Limb (tissue), 2 donors: ENCODE measurements at regions not wholly inside any gene's neighbourhood (a gene's known extent, or its start where the extent isn't known, plus 50 kb on each side); places are given as distances from the start of the nearest gene placed in this dataset.
A peak's percentile ranks its signal among the peaks of the same experiment; 100 is the strongest.

Experiments
- DNase-seq, 2 donors: peaks; one replicate each; pipeline ENCODE4 v3.0.0-alpha.2; 2016; ENCODE audit errors: extremely low spot score in 2 of 2

DNA sequence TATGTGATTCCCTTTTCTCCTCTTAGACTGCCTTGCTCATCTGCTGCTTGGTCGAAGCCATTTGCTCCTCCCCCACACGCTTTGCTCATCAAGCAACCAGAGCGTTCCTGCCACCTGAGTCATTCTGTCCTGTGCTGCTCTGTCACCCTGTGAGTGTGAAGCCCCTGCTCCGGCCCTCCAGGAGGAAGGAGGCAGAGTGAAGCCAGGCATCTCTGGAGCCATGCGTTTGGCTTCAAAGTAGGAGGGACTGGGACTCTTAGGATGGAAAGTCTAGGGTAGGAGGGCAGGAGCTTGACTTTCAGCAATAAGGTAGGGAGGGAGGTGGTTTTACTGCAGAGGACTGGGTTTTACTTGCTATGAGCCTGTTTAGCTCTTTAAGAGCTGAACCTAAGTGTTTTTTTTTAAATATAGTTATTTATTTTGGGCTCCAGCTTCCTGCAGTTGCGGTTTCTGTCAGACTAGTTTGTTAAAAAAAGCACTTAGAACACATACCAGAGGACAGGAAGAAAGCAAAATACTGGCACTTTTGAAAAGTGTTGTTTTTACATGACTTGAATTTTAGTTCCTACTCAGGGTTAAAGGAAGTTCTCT lies 63.6 kb downstream of the SPINK2 start:
- DNase-seq = peak in 1 of 2 donors; percentile 32

DNA sequence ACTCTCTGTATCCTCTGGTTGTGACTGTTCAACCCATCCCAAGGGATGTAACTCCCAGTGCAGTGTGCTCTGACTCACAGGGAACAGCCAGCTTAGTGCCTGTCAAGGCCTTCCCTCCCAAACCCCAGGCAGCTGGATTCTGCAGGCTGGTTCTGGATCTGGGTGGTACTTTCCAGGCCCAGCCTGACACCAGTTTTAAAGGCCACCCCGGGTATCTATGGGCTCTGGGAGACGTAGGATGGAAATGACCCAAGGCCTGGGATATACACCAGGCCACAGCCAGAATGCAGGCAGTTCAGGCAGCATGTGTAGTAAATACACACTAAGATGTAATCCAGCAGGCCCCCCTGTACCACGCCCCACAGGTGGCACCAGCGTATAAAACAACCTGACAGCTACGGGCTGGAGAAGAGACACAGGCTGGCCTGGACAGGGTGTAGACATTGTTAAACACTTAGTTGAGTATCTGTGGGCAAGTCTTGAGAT lies 64.2 kb downstream of the SPINK2 start:
- DNase-seq = no peak

DNA sequence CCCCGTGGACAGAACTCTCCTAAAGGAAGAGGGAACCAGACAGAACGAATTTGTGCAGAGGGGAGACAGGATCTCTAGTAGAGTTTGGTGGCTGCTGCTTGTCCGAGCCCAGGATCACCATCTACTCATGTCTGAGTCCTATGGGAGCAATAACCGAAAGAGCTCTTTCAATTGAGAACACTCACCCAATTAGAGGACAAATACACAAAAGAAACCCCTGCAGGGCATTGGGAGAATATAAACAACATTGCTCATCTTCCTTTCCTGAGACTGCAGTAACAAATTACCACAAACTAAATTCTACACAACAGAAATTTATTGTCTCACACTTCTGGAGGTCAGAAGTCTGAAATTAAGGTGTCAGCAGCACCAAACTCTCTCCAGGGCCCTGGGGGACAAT lies 65.6 kb downstream of the SPINK2 start:
- no peak for DNase-seq

DNA sequence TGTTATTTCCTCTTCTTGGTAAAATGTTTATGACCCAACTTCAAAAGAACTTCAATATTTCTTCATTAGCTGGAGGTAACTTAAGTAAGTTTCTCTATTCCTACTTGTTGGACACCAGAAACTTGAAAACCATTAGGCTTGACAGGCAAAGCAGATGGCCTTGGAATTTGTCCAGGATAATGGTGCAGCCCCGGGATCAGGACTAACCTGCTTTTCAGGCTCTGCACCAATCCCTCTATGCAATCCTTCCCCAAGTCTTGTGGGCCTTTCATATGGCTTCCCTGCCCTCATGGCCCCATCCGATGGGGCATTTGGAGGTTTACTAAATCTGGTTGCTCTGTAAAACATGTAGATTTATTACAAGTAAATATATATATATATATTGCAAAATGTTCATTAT lies 68.5 kb downstream of the SPINK2 start:
- no peak for DNase-seq

DNA sequence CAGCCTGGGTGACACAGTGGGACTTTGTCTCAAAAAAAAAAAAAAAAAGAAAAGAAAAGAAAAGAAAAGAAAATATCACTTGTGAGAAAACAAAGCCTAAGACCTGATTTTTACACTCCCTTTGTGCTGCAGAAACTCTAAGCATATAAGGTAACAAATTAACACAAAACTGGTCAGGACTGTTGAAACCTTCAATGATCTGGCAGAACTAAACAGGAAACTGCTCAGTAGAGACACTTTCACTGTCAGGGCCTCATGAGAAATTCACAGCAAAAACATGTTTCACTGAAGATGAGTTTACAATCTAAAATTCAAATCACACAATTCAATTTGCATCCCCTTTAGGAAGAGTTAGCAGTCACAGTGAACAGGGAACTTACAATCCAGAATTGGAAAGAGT lies 69.1 kb upstream of the HOPX start:
- DNase-seq = no peak

DNA sequence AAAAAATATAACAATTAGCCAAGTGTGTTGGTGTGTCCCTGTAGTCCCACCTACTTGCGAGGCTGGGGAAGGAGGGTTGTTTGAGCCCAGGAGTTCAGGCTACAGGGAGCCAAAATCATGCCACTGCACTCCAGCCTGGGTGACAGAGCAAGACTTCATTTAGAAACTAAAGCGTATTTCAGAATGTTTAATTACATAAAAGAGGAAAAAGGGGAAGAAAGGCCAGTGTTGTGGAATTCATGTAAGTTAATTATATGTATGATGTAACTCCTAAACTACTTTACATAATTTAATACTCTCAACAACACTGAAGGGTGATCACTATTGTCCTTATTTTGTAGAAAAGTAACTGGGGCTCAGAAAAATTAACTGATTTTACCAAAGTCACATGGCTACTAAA lies 67.2 kb upstream of the HOPX start:
- no peak for DNase-seq

DNA sequence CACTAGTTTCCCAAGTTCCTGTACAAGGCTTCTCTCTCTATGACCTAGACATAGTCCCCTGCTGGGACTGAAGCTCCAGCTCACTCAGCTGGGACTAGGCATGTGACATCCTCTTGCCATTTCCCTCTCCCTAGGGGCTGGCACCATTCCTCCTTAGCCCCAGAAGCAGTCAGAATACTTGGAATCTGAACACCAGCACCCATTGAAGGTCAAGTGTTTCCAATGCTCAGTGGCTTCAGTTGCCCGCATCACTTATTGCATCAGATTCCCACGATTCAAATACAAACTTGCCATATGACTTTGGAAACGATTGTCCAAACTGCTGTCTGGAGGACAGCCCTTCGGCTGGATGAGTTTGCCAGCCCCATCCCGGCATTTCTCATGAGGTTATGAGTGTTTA lies 65.5 kb upstream of the HOPX start:
- DNase-seq = no peak

DNA sequence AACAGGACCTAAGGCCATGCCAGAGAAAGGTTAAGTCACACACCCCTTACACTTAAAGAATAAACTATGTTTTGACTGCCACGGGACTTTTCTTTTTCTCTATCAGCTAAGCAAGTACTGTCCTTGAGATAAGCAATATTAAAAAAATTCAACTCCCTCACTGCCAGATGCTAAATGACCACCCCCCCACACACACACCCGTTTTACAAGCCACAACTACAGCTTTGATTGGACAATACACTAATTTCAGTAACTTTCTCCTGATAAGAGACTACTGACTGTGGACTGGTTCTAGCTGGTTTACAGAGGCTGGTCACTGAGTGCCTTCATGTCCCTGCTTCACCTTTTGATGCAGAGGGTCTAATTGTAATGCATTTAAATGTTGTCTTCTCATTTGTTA lies 63.9 kb upstream of the HOPX start:
- no peak for DNase-seq

DNA sequence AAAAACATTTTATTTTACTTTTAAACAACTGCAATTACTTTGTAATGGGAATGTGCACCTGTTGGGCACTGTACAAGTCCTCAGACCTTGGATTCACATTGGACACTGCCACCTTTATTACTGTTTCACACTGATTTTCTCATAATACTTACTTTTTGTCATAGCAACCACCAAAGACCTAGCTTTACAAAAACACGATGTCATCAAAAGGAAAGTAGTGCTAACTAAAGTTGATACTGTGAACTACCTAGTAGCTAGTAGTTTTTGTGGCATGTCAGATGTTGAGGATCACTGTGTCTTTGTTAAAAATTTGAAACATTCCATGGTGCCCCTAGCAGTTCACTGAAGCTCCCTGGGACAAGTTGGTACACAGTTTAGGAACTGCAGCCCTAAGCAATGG lies 62.9 kb upstream of the HOPX start:
- no peak for DNase-seq

DNA sequence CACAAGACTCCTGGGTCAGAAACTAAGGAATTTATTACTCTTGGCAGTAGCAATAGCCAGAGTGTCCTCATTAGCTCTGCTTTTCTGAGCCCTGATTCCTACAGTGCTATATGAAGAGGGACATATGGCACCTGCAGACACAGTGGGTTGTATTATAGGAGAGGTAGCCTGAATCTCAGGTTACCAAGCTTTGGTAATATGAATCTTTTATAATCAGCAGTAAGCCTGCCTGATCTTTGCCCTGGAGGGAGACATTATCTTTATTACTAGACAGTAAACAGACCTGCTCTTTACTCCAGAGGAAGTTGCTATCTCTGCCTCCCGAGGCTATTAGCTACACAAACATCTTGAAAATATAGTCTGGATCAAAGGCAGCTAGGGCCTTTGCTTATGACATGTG lies 62.5 kb upstream of the HOPX start:
- no peak for DNase-seq

DNA sequence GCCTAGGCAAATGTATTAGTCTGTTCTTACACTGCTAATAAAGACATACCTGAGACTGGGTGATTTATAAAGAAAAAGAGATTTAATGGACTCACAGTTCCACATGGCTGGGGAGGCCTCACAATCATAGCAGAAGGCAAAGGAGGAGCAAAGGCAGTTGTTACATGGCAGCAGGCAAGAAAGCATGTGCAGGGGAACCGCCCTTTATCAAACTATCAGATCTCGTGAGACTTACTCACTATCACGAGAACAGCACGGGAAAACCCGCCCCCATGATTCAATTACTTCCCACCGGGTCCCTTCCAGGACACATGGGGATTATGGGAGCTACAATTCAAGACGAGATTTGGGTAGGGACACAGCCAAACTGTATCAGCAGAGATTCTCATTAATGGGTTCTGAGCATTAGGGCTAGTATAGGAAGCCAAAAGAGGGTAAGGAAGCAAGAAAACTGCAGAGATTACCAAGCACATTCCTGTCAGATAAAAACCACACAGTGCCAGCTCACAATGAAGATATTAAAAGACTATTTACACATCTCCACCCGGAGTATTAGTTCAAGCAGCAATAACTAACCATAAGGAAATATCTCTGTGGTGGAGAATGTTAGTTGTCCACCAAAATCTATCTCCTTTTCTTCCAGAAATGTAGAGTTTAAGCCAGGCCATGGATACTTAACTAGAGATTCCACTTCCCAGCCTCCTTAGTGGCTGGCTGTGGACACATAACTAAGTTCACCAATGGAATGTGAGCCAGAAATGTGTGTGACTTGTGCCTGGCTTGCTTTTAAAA lies 61.2 kb upstream of the HOPX start:
- DNase-seq = no peak

DNA sequence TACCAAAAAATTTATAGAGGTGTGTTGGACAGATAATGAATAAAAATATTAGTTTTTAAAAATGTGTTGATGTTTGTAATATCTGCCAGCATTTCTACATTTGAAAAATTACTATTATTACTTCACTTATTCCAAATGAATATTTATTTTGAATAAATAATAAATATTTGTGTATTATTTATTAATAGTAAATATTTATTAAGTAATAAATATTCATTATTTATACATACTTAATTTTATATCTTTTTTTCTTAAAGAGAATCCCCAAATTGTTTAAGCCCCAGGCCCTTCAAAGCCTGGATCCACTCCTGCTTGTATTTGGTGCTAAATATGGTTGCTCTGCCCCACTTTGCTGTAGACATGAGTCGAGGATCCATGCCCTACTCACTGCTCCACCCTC lies 60.5 kb upstream of the HOPX start:
- no peak for DNase-seq

DNA sequence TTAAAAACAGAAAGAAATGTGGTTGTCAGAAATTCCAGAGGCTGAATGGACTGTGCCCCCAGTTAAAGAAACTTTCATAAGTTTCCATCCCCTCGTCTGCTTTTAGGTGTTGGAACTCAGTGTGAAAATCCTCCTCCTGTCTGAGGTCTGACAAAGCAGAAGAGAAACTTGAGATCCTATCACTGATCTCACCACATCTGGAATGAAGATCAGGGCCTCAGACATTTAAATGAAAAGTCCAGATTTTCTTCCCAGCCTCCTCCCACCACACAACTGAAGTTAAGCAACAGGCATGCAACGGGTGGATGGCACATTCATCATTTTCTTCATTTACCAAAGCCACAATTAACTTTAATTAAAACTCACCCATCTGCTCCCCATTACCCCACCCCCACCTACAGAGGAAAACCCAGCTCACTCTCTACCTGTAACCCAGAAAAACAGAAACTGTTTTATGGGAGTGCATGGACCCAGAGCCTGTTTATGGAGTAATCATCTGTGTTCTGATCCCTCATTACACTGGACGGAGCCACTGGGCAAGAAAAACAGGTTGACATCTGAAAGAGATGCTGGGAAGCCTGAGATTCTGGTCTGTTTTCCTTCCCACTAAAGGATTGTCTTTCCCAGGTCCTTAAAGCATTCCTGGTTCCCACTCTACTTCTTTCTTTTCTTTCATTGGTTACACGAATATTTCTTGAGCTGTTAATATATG lies 58.1 kb upstream of the HOPX start:
- DNase-seq = peak in 1 of 2 donors; percentile 30

DNA sequence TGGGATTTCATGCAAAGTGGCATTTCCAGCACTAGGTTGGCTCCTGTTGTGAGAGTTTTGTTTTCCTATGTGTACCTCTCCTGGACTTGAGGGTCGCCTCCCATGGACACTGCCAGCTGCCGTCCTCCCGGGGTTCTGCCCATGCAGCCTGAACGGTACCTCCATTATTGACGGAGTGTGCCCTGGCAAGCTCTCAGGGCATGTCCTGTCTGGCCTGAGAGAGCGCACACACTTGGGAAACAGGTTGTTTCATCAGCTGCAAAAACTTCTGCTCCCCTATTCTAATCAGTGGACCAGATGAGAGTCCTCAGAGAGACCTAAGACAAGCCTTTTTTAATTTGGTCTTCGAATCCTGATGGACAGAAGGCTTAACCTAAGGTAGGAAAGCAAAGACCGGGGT lies 56.6 kb upstream of the HOPX start:
- no peak for DNase-seq

DNA sequence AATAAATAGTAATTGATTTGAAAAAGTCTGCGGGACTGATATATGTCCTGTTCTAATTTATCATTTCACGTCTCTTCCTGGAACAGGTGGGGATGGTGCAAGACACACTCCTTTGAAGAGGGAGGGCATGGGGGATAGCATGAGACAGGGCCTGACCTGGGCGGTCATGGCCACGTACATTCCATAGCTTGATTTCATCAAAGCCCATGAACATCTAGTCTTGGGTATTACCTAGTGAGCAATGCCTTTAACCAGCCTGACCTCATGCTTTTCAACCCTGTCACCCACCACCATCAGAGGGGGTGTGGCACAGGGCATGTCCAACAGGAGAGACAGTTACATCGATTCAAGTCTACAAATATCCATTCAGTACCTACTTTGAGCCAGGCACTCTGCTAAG lies 52.3 kb upstream of the HOPX start:
- DNase-seq = no peak

DNA sequence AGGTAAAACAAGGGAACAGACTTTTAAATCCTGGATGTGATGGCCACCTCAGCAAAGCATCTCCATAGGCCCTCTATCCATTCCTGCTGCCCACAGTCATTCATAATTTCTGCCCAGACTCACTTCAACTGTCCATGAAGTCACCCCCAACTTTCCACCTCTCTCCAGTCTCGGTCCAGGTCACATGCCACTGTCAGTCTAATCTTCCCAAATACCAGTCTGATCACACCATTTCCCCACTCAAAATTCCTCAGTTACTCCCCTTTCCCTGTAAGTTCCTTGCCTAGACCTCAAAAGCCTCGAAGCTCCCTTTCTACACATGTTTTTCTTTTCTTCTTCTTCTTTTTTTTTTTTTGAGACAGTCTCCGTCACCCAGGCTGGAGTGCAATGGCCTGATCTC lies 51.2 kb upstream of the HOPX start:
- DNase-seq = no peak

DNA sequence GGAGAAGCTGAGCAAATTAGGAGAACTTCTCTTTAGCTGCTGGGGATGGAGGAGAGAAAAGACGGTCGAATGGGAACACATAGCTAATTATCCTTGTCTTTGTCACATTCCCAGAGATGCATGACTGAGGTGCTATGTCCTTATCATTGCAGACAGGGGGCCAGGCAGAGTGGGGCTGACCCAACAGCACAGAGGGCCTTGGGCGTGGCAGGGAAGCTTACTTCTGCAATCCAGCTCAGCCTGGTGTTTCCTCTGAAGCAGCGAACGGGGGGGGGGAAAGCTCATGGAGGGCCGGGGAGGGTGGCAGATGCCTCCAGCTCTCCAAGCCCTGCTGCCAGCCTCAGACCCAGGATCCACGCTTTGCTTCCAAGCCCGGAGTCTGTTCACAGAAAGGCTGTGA lies 50.8 kb upstream of the HOPX start:
- DNase-seq = no peak
